OCI-LY3 (cell line): ENCODE measurements at regions not wholly inside any gene's neighbourhood (a gene's known extent, or its start where the extent isn't known, plus 50 kb on each side); places are given as distances from the start of the nearest gene placed in this dataset.

Experiments
- H2AFZ ChIP-seq: fragments of 200-600, 300-600 bp; shearing (Covaris generic); 2 replicates; pipeline ENCODE4 v1.6.0; 2014; ENCODE audit warnings: antibody characterized with exemption, low read depth, low read length
- H3K27ac ChIP-seq: fragments of 200-600, 300-600 bp; sonication (generic); 2 replicates; pipeline ENCODE4 v1.5.1; 2014; ENCODE audit warnings: mild to moderate bottlenecking, low read length, moderate library complexity, mixed read lengths
- H3K27me3 ChIP-seq: fragments of 200-600, 300-600 bp; sonication (generic); 2 replicates; pipeline ENCODE4 v1.6.1; 2014; ENCODE audit warnings: low read depth, low read length, mixed read lengths
- H3K36me3 ChIP-seq: fragments of 200-600, 300-600 bp; sonication (generic); replicated peaks from 2 replicates; pipeline ENCODE3; 2014; ENCODE audit warnings: low read depth, low read length, mixed read lengths
- H3K4me1 ChIP-seq: fragments of 300-600, 200-600 bp; sonication (generic); 2 replicates; pipeline ENCODE4 v1.6.1; 2014; ENCODE audit warnings: low read length, mixed read lengths
- H3K4me2 ChIP-seq: fragments of 200-600, 300-600 bp; sonication (generic); 2 replicates; pipeline ENCODE4 v1.6.1; 2014; ENCODE audit warnings: low read length, mixed read lengths
- H3K4me3 ChIP-seq: fragments of 300-600, 200-600 bp; sonication (generic); 2 replicates; pipeline ENCODE4 v1.5.1; 2014; ENCODE audit warnings: antibody characterized with exemption, mild to moderate bottlenecking, low read length, moderate library complexity
- H3K79me2 ChIP-seq: fragments of 300-600, 200-600 bp; shearing (Covaris generic); 2 replicates; pipeline ENCODE4 v1.6.1; 2014; ENCODE audit warnings: mild to moderate bottlenecking, low read length, mixed read lengths
- H3K9ac ChIP-seq: fragments of 300-600, 200-600 bp; shearing (Covaris generic); 2 replicates; pipeline ENCODE4 v1.6.0; 2014; ENCODE audit warnings: mild to moderate bottlenecking, low read length, moderate library complexity
- H3K9me3 ChIP-seq: fragments of 200-600, 300-600 bp; shearing (Covaris generic); 2 replicates; pipeline ENCODE4 v1.6.1; 2014; ENCODE audit warnings: low read length, mixed read lengths; ENCODE audit not compliant: insufficient read depth
- H4K20me1 ChIP-seq: fragments of 200-600, 300-600 bp; sonication (generic); 2 replicates; pipeline ENCODE4 v1.6.1; 2016; ENCODE audit warnings: low read length, mixed read lengths; ENCODE audit not compliant: insufficient read depth
- EZH2phosphoT487 ChIP-seq: fragments of 200-600 bp; shearing (Covaris generic); IDR thresholded peaks from 2 replicates; pipeline ENCODE4 v1.6.1; 2018; ENCODE audit warnings: antibody characterized with exemption, mixed run types, low read depth
- TF ChIP-seq, protein P1 (sequence below): fragments of 200-600, 300-600 bp; sonication (generic); IDR thresholded peaks from 2 replicates; pipeline ENCODE4 v1.5.1; 2014; ENCODE audit warnings: antibody characterized with exemption, low read length, low read depth

DNA sequence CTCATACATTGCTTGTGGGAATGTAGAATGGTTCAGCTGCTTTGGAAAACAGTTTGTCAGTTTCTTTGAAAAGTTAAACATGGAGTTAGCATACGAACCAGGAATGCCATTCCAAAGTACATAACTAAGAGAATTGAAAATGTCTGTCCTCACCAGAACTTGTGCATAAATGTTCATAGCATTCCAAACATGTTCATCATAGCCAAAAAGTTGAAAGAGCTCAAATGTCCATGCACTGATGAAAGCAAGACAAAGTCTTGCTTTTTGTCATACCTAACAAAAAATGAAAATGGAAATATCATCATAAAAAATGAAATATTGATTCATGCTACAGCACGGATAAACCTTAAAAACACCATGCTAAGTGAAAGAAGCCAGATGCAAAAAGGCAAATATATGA is 408.8 kb upstream of the UBE2E3 start:
- Histone ChIP-seq H3K4me2 (no peak overlapping the region), H3K9ac (no peak overlapping the region), H3K4me1 (no peaks in the 10 kb centered on the region), H3K4me3 (no peak overlapping the region), H3K36me3 (no peaks in the 10 kb centered on the region), H3K79me2 (no peaks in the 10 kb centered on the region), H3K27ac (no peak overlapping the region), H3K27me3 (no peaks in the 10 kb centered on the region), H3K9me3 (no peaks in the 10 kb centered on the region), H2AFZ (no peak overlapping the region), H4K20me1 (no peaks in the 10 kb centered on the region)
- TF ChIP-seq, protein P1, sequence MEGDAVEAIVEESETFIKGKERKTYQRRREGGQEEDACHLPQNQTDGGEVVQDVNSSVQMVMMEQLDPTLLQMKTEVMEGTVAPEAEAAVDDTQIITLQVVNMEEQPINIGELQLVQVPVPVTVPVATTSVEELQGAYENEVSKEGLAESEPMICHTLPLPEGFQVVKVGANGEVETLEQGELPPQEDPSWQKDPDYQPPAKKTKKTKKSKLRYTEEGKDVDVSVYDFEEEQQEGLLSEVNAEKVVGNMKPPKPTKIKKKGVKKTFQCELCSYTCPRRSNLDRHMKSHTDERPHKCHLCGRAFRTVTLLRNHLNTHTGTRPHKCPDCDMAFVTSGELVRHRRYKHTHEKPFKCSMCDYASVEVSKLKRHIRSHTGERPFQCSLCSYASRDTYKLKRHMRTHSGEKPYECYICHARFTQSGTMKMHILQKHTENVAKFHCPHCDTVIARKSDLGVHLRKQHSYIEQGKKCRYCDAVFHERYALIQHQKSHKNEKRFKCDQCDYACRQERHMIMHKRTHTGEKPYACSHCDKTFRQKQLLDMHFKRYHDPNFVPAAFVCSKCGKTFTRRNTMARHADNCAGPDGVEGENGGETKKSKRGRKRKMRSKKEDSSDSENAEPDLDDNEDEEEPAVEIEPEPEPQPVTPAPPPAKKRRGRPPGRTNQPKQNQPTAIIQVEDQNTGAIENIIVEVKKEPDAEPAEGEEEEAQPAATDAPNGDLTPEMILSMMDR: no peak

DNA sequence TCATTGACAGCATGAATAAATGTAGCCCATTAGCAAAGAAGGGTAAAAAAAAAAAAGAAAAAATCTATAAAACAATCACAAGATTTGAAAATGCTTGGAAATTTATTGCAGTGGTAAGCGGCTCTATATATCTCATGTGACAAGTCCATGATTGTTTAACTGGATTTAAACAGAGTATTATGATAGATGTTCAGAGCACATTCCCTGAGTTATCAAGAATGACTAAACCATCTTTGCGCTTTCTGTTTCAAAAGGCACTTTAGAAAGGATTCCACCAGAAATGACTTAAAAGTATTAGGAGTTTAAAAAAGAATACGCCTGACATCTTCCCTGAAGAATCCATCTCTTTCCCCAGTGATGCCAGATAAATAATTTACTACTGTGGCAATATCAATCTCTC is 409.5 kb upstream of the UBE2E3 start:
- H3K4me1 ChIP-seq: no peaks in the 10 kb centered on the region
- no peak overlapping the region for H3K4me3 ChIP-seq
- H3K79me2 ChIP-seq: no peaks in the 10 kb centered on the region
- H3K36me3 ChIP-seq: no peaks in the 10 kb centered on the region
- H3K27me3 ChIP-seq: no peaks in the 10 kb centered on the region
- no peak for TF ChIP-seq EZH2phosphoT487
- TF ChIP-seq, protein P1: no peak
- no peaks in the 10 kb centered on the region for H3K9me3 ChIP-seq
- H3K4me2 ChIP-seq: no peak overlapping the region
- no peaks in the 10 kb centered on the region for H4K20me1 ChIP-seq
- H3K9ac ChIP-seq: no peak overlapping the region
- no peak overlapping the region for H2AFZ ChIP-seq
- H3K27ac ChIP-seq: no peak overlapping the region

DNA sequence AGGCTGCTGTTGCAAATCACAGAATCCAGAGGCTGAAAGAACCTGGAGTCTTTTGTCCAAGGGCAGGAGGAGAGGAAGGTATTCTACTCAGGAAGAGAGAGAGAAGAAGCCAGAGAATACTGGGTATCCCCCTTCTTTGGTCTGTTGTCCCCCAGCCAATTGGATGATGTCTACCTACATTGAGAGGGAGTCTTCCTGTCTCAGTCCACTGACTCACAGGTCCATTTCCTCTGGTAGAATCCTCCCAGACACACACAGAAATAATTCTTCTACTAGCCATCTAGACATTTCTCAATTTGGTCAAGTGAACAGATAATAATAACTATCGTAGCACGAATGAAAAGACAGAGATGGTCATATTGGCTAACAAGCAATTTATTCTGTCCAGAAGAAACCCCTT is 416.4 kb upstream of the UBE2E3 start:
- Histone ChIP-seq H3K4me1 (no peaks in the 10 kb centered on the region), H3K27ac (no peak overlapping the region), H3K4me2 (no peak overlapping the region), H3K9me3 (no peaks in the 10 kb centered on the region), H3K79me2 (no peaks in the 10 kb centered on the region), H4K20me1 (no peaks in the 10 kb centered on the region), H3K9ac (no peak overlapping the region), H3K36me3 (no peaks in the 10 kb centered on the region), H3K27me3 (no peaks in the 10 kb centered on the region), H3K4me3 (no peak overlapping the region), H2AFZ (no peak overlapping the region)
- TF ChIP-seq, protein P1: no peak
- TF ChIP-seq EZH2phosphoT487: no peak

DNA sequence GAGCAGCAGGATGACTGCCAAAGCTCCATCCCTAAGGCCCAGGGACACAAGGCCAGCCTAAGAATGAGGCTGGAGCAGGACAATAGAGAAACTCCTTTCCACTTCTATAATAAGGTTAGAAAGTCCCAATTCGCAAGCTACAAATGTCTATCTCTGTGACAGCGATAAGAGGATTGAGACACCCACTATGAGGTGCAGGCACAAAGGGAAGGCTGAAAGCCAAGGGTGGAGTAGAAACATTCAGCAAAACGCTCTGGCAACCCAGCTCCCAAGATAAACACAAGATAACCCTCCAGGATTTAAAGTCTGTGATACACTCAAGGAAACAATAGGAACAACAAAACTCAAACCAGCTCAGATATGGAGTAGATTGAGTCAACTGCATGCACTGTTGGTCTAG is 418.0 kb upstream of the UBE2E3 start:
- TF ChIP-seq EZH2phosphoT487: no peak
- TF ChIP-seq, protein P1: no peak
- Histone ChIP-seq H3K4me1 (no peaks in the 10 kb centered on the region), H3K27ac (no peak overlapping the region), H3K79me2 (no peaks in the 10 kb centered on the region), H3K4me2 (no peak overlapping the region), H3K9ac (no peak overlapping the region), H3K27me3 (no peaks in the 10 kb centered on the region), H3K4me3 (no peak overlapping the region), H3K36me3 (no peaks in the 10 kb centered on the region), H4K20me1 (no peaks in the 10 kb centered on the region), H3K9me3 (no peaks in the 10 kb centered on the region), H2AFZ (no peak overlapping the region)
